CD14-positive monocyte (primary cell): ENCODE measurements at regions not wholly inside any gene's neighbourhood (a gene's known extent, or its start where the extent isn't known, plus 50 kb on each side); places are given as distances from the start of the nearest gene placed in this dataset.

Experiments used
- DNase-seq, 3 donors: peaks; one replicate each; pipeline ENCODE4 v3.0.0-alpha.2; 2011 to 2022
- H2AFZ ChIP-seq: 2 replicates; pipeline ENCODE4 v1.6.0; 2012; ENCODE audit warnings: mild to moderate bottlenecking, low read depth, low read length, inconsistent platforms; ENCODE audit not compliant: insufficient read depth, poor library complexity, severe bottlenecking
- H3K27ac ChIP-seq, 2 donors: 1 replicate in 1 of 2; 2 replicates in 1 of 2; pipeline ENCODE4 v1.5.1; 2012 to 2013; ENCODE audit warnings: low read length in 2 of 2, control low read depth in 1 of 2, inconsistent platforms in 1 of 2, low read depth in 1 of 2, mild to moderate bottlenecking in 1 of 2
- H3K27me3 ChIP-seq, 2 donors: one replicate each; pipeline versions ENCODE4 v1.6.0 to v1.6.1; 2011 to 2013; ENCODE audit warnings: low read length in 2 of 2; ENCODE audit not compliant: control insufficient read depth in 2 of 2, insufficient read depth in 2 of 2
- H3K36me3 ChIP-seq, 2 donors: replicated peaks in 1 of 2; 1 replicate in 1 of 2; 2 replicates in 1 of 2; pipeline versions ENCODE4 v1.5.1 to v1.6.1; 2012 to 2013; ENCODE audit warnings: low read length in 2 of 2, control low read depth in 1 of 2, inconsistent platforms in 1 of 2, mild to moderate bottlenecking in 1 of 2; ENCODE audit not compliant: insufficient read depth in 2 of 2, control insufficient read depth in 1 of 2
- H3K4me1 ChIP-seq, 2 donors: 1 replicate in 1 of 2; 2 replicates in 1 of 2; pipeline versions ENCODE4 v1.5.1 to v1.6.1; 2012 to 2013; ENCODE audit warnings: low read length in 2 of 2, control low read depth in 1 of 2, inconsistent platforms in 1 of 2, mild to moderate bottlenecking in 1 of 2, moderate library complexity in 1 of 2; ENCODE audit not compliant: insufficient read depth in 2 of 2, control insufficient read depth in 1 of 2
- H3K4me2 ChIP-seq: replicated peaks from 2 replicates; pipeline ENCODE3; 2012; ENCODE audit warnings: low read length, moderate library complexity, mild to moderate bottlenecking; ENCODE audit not compliant: poor library complexity, severe bottlenecking; ENCODE audit errors: extremely low read depth
- H3K4me3 ChIP-seq, 3 experiments: fragments of 200-600 bp in 1 of 3; sonication (generic) in 1 of 3; replicated peaks in 1 of 3; 1 replicate in 2 of 3; 2 replicates in 1 of 3; pipeline ENCODE4 v1.5.1; 2011 to 2013; ENCODE audit warnings: low read length in 3 of 3, mild to moderate bottlenecking in 3 of 3, control low read depth in 2 of 3, low read depth in 2 of 3, inconsistent platforms in 1 of 3, moderate library complexity in 1 of 3
- H3K79me2 ChIP-seq: 2 replicates; pipeline ENCODE4 v1.6.0; 2012; ENCODE audit warnings: mild to moderate bottlenecking, control low read depth, inconsistent platforms, low read length, moderate library complexity; ENCODE audit not compliant: insufficient read depth
- H3K9ac ChIP-seq: 2 replicates; pipeline ENCODE4 v1.6.0; 2017; ENCODE audit warnings: low read length, mild to moderate bottlenecking; ENCODE audit not compliant: insufficient read depth, poor library complexity, severe bottlenecking
- H3K9me3 ChIP-seq, 2 donors: replicated peaks in 1 of 2; 1 replicate in 1 of 2; 2 replicates in 1 of 2; pipeline versions ENCODE4 v1.5.1 to v1.6.1; 2012 to 2013; ENCODE audit warnings: low read length in 2 of 2, control low read depth in 1 of 2; ENCODE audit not compliant: control insufficient read depth in 1 of 2, insufficient read depth in 1 of 2
- H4K20me1 ChIP-seq: 2 replicates; pipeline ENCODE4 v1.6.0; 2012; ENCODE audit warnings: mild to moderate bottlenecking, low read length, control low read depth, moderate library complexity; ENCODE audit not compliant: insufficient read depth
- H3K27ac Mint-ChIP-seq, 7 donors: one replicate each; pipeline ENCODE4 v1.8.0; 2020; ENCODE audit warnings: mild to moderate bottlenecking in 7 of 7, mixed read lengths in 7 of 7, moderate library complexity in 6 of 7, inconsistent platforms in 2 of 7
- H3K27me3 Mint-ChIP-seq, 3 donors: one replicate each; pipeline ENCODE4 v1.8.0; 2021 to 2022; ENCODE audit warnings: low read depth in 3 of 3, mild to moderate bottlenecking in 3 of 3, mixed read lengths in 3 of 3, moderate library complexity in 3 of 3, inconsistent platforms in 1 of 3
- H3K36me3 Mint-ChIP-seq, 2 donors: one replicate each; pipeline ENCODE4 v1.8.0; 2020; ENCODE audit warnings: mixed read lengths in 2 of 2, inconsistent platforms in 1 of 2, mild to moderate bottlenecking in 1 of 2
- H3K4me1 Mint-ChIP-seq: one replicate; pipeline ENCODE4 v1.8.0; 2020; ENCODE audit warnings: mild to moderate bottlenecking, mixed read lengths
- H3K4me3 Mint-ChIP-seq, 2 donors: one replicate each; pipeline ENCODE4 v1.8.0; 2020; ENCODE audit warnings: mild to moderate bottlenecking in 2 of 2, mixed read lengths in 2 of 2, moderate library complexity in 1 of 2
- H3K9me3 Mint-ChIP-seq, 7 donors: one replicate each; pipeline ENCODE4 v1.8.0; 2020 to 2022; ENCODE audit warnings: mixed read lengths in 7 of 7, mild to moderate bottlenecking in 6 of 7, moderate library complexity in 6 of 7, inconsistent platforms in 2 of 7
- WGBS: methylation state at CpG from one replicate; pipeline ENCODE4 v1.1.5; 2013; ENCODE audit warnings: missing lambda C conversion rate; ENCODE audit not compliant: insufficient coverage; 5-methylcytosine and 5-hydroxymethylcytosine counted together
- intact Hi-C, 2 donors: fragments of 100-400 bp; cut with micrococcal nuclease; formaldehyde crosslinking; loops; one replicate each; pipeline versions ENCODE4 v1.15.0 to v1.15.1; 2023
- TF ChIP-seq, protein P1 (sequence below): fragments of 200-600 bp; IDR thresholded peaks from one replicate; pipeline ENCODE4 v1.8.0; 2022; ENCODE audit warnings: antibody characterized with exemption, mild to moderate bottlenecking

DNA sequence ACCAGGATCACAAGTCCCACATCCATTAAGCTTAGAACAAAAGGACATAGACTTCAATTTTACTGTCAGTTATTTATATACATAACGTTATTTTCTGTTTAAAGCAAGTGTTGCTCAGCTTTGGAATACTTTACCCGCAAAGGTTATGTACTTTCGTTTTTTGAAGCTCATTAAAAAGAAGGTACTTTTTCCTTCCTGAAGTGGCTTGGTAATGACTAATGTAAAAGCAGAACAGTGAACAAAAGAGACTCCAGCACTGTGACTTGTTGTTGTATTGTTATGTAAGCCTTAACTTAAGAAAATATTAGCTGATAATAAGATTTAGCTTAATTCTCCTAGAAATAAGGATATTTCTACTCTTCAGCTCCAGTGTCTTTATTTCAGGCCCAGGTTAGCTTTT, 97.3 kb upstream of the SLCO6A1 start:
- Mint-ChIP-seq H3K9me3 (peaks cover 0 to 9% (median 0%) of the 10 kb centered on the region in 7 donors), H3K27me3 (peaks cover 0 to 1% (median 0%) of the 10 kb centered on the region in 3 donors), H3K4me3 (peak overlapping the region in 1 of 2 donors; percentile 21), H3K36me3 (no peaks in the 10 kb centered on the region), H3K4me1 (peaks cover 5% of the 10 kb centered on the region), H3K27ac (no peak overlapping the region)
- intact Hi-C loops, result no loop called here
- DNase-seq, result peak in 1 of 3 donors; percentile 3
- Histone ChIP-seq H3K36me3 (no peaks in the 10 kb centered on the region), H2AFZ (no peak overlapping the region), H3K27me3 (no peaks in the 10 kb centered on the region), H3K4me2 (no peak overlapping the region), H4K20me1 (no peaks in the 10 kb centered on the region), H3K79me2 (no peaks in the 10 kb centered on the region), H3K4me1 (peaks cover 0 to 6% of the 10 kb centered on the region in 2 donors), H3K4me3 (no peak overlapping the region), H3K9ac (no peak overlapping the region), H3K27ac (no peak overlapping the region), H3K9me3 (peaks cover 0 to 3% of the 10 kb centered on the region in 2 donors)
- WGBS, result 17% methylated on average over 1 of the region's 3 CpGs
- TF ChIP-seq, protein P1, sequence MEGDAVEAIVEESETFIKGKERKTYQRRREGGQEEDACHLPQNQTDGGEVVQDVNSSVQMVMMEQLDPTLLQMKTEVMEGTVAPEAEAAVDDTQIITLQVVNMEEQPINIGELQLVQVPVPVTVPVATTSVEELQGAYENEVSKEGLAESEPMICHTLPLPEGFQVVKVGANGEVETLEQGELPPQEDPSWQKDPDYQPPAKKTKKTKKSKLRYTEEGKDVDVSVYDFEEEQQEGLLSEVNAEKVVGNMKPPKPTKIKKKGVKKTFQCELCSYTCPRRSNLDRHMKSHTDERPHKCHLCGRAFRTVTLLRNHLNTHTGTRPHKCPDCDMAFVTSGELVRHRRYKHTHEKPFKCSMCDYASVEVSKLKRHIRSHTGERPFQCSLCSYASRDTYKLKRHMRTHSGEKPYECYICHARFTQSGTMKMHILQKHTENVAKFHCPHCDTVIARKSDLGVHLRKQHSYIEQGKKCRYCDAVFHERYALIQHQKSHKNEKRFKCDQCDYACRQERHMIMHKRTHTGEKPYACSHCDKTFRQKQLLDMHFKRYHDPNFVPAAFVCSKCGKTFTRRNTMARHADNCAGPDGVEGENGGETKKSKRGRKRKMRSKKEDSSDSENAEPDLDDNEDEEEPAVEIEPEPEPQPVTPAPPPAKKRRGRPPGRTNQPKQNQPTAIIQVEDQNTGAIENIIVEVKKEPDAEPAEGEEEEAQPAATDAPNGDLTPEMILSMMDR, result no peak

DNA sequence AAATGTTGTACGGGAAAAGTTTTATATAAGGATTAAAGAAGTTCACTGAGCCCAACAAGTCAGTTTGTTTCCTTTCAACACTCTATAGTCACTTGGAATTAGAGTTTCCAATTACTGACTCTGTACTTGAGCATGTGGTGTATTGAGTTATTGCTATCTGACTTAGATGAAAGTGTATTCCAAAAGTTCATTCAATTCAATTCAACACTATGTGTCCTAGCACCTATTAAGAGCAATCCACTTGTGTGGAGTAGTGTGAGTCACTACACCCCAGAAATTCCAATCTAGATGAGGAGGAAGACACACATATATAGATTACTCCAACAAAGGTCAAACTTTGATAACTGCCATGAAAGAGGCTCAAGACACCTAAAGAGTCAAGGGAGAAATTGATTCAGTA, 98.2 kb upstream of the SLCO6A1 start:
- peaks cover 0 to 3% of the 10 kb centered on the region in 2 donors for H3K9me3 ChIP-seq
- no CpG with 5 or more reads among the region's 1 CpG for WGBS
- H3K36me3 ChIP-seq, result no peaks in the 10 kb centered on the region
- intact Hi-C loops, result no loop called here
- H3K27ac ChIP-seq, result no peak overlapping the region
- Mint-ChIP-seq H3K9me3 (peaks cover 0 to 9% (median 0%) of the 10 kb centered on the region in 7 donors), H3K27me3 (peaks cover 0 to 1% (median 0%) of the 10 kb centered on the region in 3 donors), H3K4me1 (peaks cover 5% of the 10 kb centered on the region), H3K27ac (no peak overlapping the region), H3K4me3 (no peak overlapping the region), H3K36me3 (no peaks in the 10 kb centered on the region)
- no peaks in the 10 kb centered on the region for H3K27me3 ChIP-seq
- H3K4me1 ChIP-seq, result peaks cover 0 to 6% of the 10 kb centered on the region in 2 donors
- TF ChIP-seq, protein P1, result no peak
- H3K4me3 ChIP-seq, result no peak overlapping the region
- H4K20me1 ChIP-seq, result no peaks in the 10 kb centered on the region
- H2AFZ ChIP-seq, result no peak overlapping the region
- no peak for DNase-seq
- no peak overlapping the region for H3K9ac ChIP-seq
- no peaks in the 10 kb centered on the region for H3K79me2 ChIP-seq
- no peak overlapping the region for H3K4me2 ChIP-seq
